ENCODE measurements at regions not wholly inside any gene's neighbourhood (a gene's known extent, or its start where the extent isn't known, plus 50 kb on each side); places are given as distances from the start of the nearest gene placed in this dataset.
"Not testable (repeated sequence)": the region's sequence is repeated elsewhere in the genome, so short reads cannot be mapped to it uniquely, and the experiment has no call there.

- H3K36me3 ChIP-seq, result no peaks in the 10 kb centered on the region
- no peaks in the 10 kb centered on the region for H3K27me3 ChIP-seq
- intact Hi-C loops (cut with DNase I), result no loop called here
- no peak overlapping the region for H3K27ac ChIP-seq
- no peak for DNase-seq
- H3K4me3 ChIP-seq (replicated peaks in 1 of 3), result no peak overlapping the region
- H3K4me1 ChIP-seq, result no peaks in the 10 kb centered on the region
- TF ChIP-seq CTCF (IDR thresholded peaks at IDR 0.05), result no peak
- no peak for TF ChIP-seq POLR2A (IDR thresholded peaks at IDR 0.05)
- no peaks in the 10 kb centered on the region for H3K9me3 ChIP-seq
Measured at GRCh38 chr9:73049280-73049679, 96.4 kb upstream of the ALDH1A1 start.

GRCh38 chr9:73046769-73047168 is 93.9 kb upstream of the ALDH1A1 start:
- intact Hi-C loops (cut with DNase I), result no loop called here
- TF ChIP-seq CTCF (IDR thresholded peaks at IDR 0.05), result no peak
- H3K4me1 ChIP-seq, result no peaks in the 10 kb centered on the region
- WGBS, 2 donors, result 84 to 90% methylated on average over 1 of the region's 1 CpG
- no peaks in the 10 kb centered on the region for H3K27me3 ChIP-seq
- H3K4me3 ChIP-seq (replicated peaks in 1 of 3), result no peak overlapping the region
- no peaks in the 10 kb centered on the region for H3K36me3 ChIP-seq
- DNase-seq, result no peak
- no peaks in the 10 kb centered on the region for H3K9me3 ChIP-seq
- no peak overlapping the region for H3K27ac ChIP-seq

- 95 to 98% methylated on average over 4 of the region's 4 CpGs for WGBS, 2 donors
- DNase-seq, result not testable (repeated sequence)
Measured at GRCh38 chr9:73044776-73045175, 91.9 kb upstream of the ALDH1A1 start.

GRCh38 chr9:73042155-73042554 is 89.3 kb upstream of the ALDH1A1 start:
- Histone ChIP-seq H3K9me3 (no peaks in the 10 kb centered on the region), H3K4me3 (replicated peaks in 1 of 3) (no peak overlapping the region), H3K27me3 (no peaks in the 10 kb centered on the region), H3K27ac (no peak overlapping the region), H3K36me3 (no peaks in the 10 kb centered on the region), H3K4me1 (peaks cover 18 to 22% of the 10 kb centered on the region in 2 donors)
- TF ChIP-seq POLR2A (IDR thresholded peaks at IDR 0.05), result no peak
- TF ChIP-seq CTCF (IDR thresholded peaks at IDR 0.05), result no peak
- 89 to 96% methylated on average over 1 of the region's 1 CpG for WGBS, 2 donors
- intact Hi-C loops (cut with DNase I), result no loop called here
- no peak for DNase-seq

More at GRCh38 chr9:73044776-73045175, 91.9 kb upstream of the ALDH1A1 start:
- H3K27ac ChIP-seq; intact Hi-C loops (cut with DNase I); H3K36me3 ChIP-seq; H3K4me3 ChIP-seq (replicated peaks in 1 of 3); H3K4me1 ChIP-seq; H3K9me3 ChIP-seq; H3K27me3 ChIP-seq: not testable (repeated sequence)

GRCh38 chr9:73039271-73040263 is 86.7 kb upstream of the ALDH1A1 start:
- Histone ChIP-seq H3K9me3 (no peaks in the 10 kb centered on the region), H3K4me3 (replicated peaks in 1 of 3) (no peak overlapping the region), H3K27me3 (no peaks in the 10 kb centered on the region), H3K27ac (peak overlapping the region; percentile 73 to 88 (median 84)), H3K36me3 (no peaks in the 10 kb centered on the region), H3K4me1 (peaks cover 18 to 22% of the 10 kb centered on the region in 2 donors)
- 57 to 59% methylated on average over 3 of the region's 3 CpGs for WGBS, 2 donors
- TF ChIP-seq POLR2A (IDR thresholded peaks at IDR 0.05), result no peak
- no peak for TF ChIP-seq CTCF (IDR thresholded peaks at IDR 0.05)
- peak; percentile 55 to 58 for DNase-seq
- intact Hi-C loops (cut with DNase I), result loop anchor here (10.0 kb wide), 1 partner anchor 45 kb away; no protein-coding TSS in a partner anchor

Measured in thyroid gland (tissue), 4 donors.